Endothelial cell of umbilical vein (primary cell): ENCODE measurements at regions not wholly inside any gene's neighbourhood (a gene's known extent, or its start where the extent isn't known, plus 50 kb on each side); places are given as distances from the start of the nearest gene placed in this dataset.
"Not testable (repeated sequence)": the region's sequence is repeated elsewhere in the genome, so short reads cannot be mapped to it uniquely, and the experiment has no call there.

Experiments
- BruUV-seq: library from RNA; stranded (reverse); fragments of 400-500 nt; replicated peaks from 2 replicates; lab custom pipeline; 2021; lab: Mats Ljungman, UMichigan
- CTCF ChIA-PET: fragments of 300-600, 350-600 bp; sonication (Branson Sonifier 250); formaldehyde crosslinking; loops from one replicate; lab custom pipeline; 2021; ENCODE audit warnings: antibody characterized with exemption, inconsistent platforms; lab: Charles Lee
- POLR2A ChIA-PET: fragments of 300-600, 350-600 bp; sonication (Branson Sonifier 250); formaldehyde crosslinking; loops from one replicate; lab custom pipeline; 2021; ENCODE audit warnings: antibody characterized with exemption, inconsistent platforms; lab: Charles Lee
- DNase-seq: peaks from one replicate; pipeline ENCODE4 v3.0.0-alpha.2; 2011; ENCODE audit warnings: low read depth, low spot score
- FAIRE-seq: peaks from 2 replicates; lab custom pipeline; 2011; peaks lifted over from hg19 to GRCh38; lab: Jason Lieb, UNC
- H2AFZ ChIP-seq: 2 replicates; pipeline ENCODE4 v1.6.0; 2012; ENCODE audit warnings: low read depth, low read length, control low read depth, inconsistent platforms
- H3K27ac ChIP-seq: 2 replicates; pipeline ENCODE4 v1.5.1; 2011; ENCODE audit warnings: low read depth, mild to moderate bottlenecking, control low read depth, low read length, moderate library complexity; ENCODE audit not compliant: insufficient read depth
- H3K27me3 ChIP-seq, 2 experiments: 2 replicates each; pipeline versions ENCODE4 v1.6.0 to v1.6.1; 2011; ENCODE audit warnings: low read length in 2 of 2, mixed read lengths in 1 of 2; ENCODE audit not compliant: control insufficient read depth in 2 of 2, insufficient read depth in 2 of 2
- H3K36me3 ChIP-seq, 2 experiments: 2 replicates in 1 of 2; 3 replicates in 1 of 2; pipeline ENCODE4 v1.5.1; 2011; ENCODE audit warnings: low read length in 2 of 2, mild to moderate bottlenecking in 1 of 2, moderate library complexity in 1 of 2; ENCODE audit not compliant: control insufficient read depth in 2 of 2, insufficient read depth in 2 of 2; ENCODE audit errors: extremely low read depth in 1 of 2
- H3K4me1 ChIP-seq: 3 replicates; pipeline ENCODE4 v1.5.1; 2011; ENCODE audit warnings: mild to moderate bottlenecking, low read length; ENCODE audit not compliant: control insufficient read depth, insufficient read depth; ENCODE audit errors: extremely low read depth
- H3K4me2 ChIP-seq: 2 replicates; pipeline ENCODE4 v1.6.1; 2011; ENCODE audit warnings: low read length, control low read depth, mixed read lengths; ENCODE audit not compliant: insufficient read depth
- H3K4me3 ChIP-seq, 3 experiments: fragments of 200-600 bp in 1 of 3; sonication (generic), shearing (Covaris generic) in 1 of 3; replicated peaks in 1 of 3; 2 replicates each; pipeline ENCODE4 v1.5.1; 2011 to 2016; ENCODE audit warnings: control low read depth in 3 of 3, low read length in 3 of 3, mild to moderate bottlenecking in 2 of 3, inconsistent platforms in 1 of 3, low read depth in 1 of 3, moderate library complexity in 1 of 3; ENCODE audit not compliant: insufficient read depth in 1 of 3
- H3K79me2 ChIP-seq: 2 replicates; pipeline ENCODE4 v1.6.0; 2012; ENCODE audit warnings: low read length, inconsistent platforms; ENCODE audit not compliant: control insufficient read depth, insufficient read depth
- H3K9ac ChIP-seq: replicated peaks from 2 replicates; pipeline ENCODE3; 2011; ENCODE audit warnings: low read length, control low read depth; ENCODE audit not compliant: insufficient read depth; ENCODE audit errors: extremely low read depth
- H3K9me1 ChIP-seq: replicated peaks from 3 replicates; pipeline ENCODE4 v1.6.0; 2011; ENCODE audit warnings: mild to moderate bottlenecking, low read length; ENCODE audit not compliant: control insufficient read depth, insufficient read depth; ENCODE audit errors: extremely low read depth
- H3K9me3 ChIP-seq: replicated peaks from 2 replicates; pipeline ENCODE4 v1.5.1; 2012; ENCODE audit warnings: low read length, inconsistent platforms; ENCODE audit not compliant: control insufficient read depth, insufficient read depth
- H4K20me1 ChIP-seq: replicated peaks from 2 replicates; pipeline ENCODE3; 2011; ENCODE audit warnings: mild to moderate bottlenecking, low read length; ENCODE audit not compliant: control insufficient read depth, insufficient read depth; ENCODE audit errors: extremely low read depth
- CTCF ChIP-seq, 2 donors: IDR thresholded peaks; 1 replicate in 1 of 2; 2 replicates in 1 of 2; pipeline ENCODE4 v1.5.1; 2011; ENCODE audit warnings: low read length in 2 of 2, mild to moderate bottlenecking in 2 of 2, moderate library complexity in 2 of 2, control low read depth in 1 of 2, inconsistent platforms in 1 of 2, low read depth in 1 of 2; ENCODE audit not compliant: insufficient read depth in 1 of 2; ENCODE audit errors: extremely low read depth in 1 of 2
- EZH2 ChIP-seq: IDR thresholded peaks from 2 replicates; pipeline ENCODE4 v1.6.1; 2012; ENCODE audit warnings: borderline replicate concordance, low read depth, mild to moderate bottlenecking, moderate library complexity, low read length, inconsistent platforms; ENCODE audit not compliant: severe bottlenecking
- FOS ChIP-seq: IDR thresholded peaks from 2 replicates; pipeline ENCODE4 v1.6.1; 2011; ENCODE audit warnings: mild to moderate bottlenecking, low read length, moderate library complexity, borderline replicate concordance; ENCODE audit not compliant: insufficient read depth
- GATA2 ChIP-seq: IDR thresholded peaks from 2 replicates; pipeline ENCODE4 v1.7.0; 2011; ENCODE audit warnings: low read depth, mild to moderate bottlenecking, moderate library complexity, mixed read lengths, low read length; ENCODE audit not compliant: insufficient read length, insufficient read depth
- JUN ChIP-seq: IDR thresholded peaks from 2 replicates; pipeline ENCODE4 v1.6.1; 2011; ENCODE audit warnings: borderline replicate concordance, low read depth; ENCODE audit not compliant: insufficient read length, insufficient read depth
- MAX ChIP-seq: IDR thresholded peaks from 2 replicates; pipeline ENCODE4 v1.6.1; 2011; ENCODE audit not compliant: insufficient read depth, insufficient read length
- MYC ChIP-seq: IDR thresholded peaks from one replicate; pipeline ENCODE4 v1.6.1; 2011; ENCODE audit warnings: mild to moderate bottlenecking, low read depth, low read length
- POLR2A ChIP-seq: IDR thresholded peaks from 2 replicates; pipeline ENCODE4 v1.6.1; 2012; ENCODE audit warnings: low read depth, mild to moderate bottlenecking, control low read depth, low read length
- POLR2AphosphoS5 ChIP-seq: IDR thresholded peaks from 2 replicates; pipeline ENCODE4 v1.6.1; 2012; ENCODE audit warnings: low read depth, mild to moderate bottlenecking, control low read depth, low read length, moderate library complexity; ENCODE audit not compliant: insufficient read depth
- dilution Hi-C: fragments of 300-500 bp; cut with MboI; formaldehyde crosslinking; loops from one replicate; pipeline ENCODE4 v1.15.0; 2019; ENCODE audit warnings: low sequenced_read_pairs; ENCODE audit not compliant: extremely low pct_ligation_motif_present
- intact Hi-C: fragments of 100-400 bp; cut with micrococcal nuclease; formaldehyde crosslinking; loops from one replicate; pipeline ENCODE4 v1.10.0; 2022

DNA sequence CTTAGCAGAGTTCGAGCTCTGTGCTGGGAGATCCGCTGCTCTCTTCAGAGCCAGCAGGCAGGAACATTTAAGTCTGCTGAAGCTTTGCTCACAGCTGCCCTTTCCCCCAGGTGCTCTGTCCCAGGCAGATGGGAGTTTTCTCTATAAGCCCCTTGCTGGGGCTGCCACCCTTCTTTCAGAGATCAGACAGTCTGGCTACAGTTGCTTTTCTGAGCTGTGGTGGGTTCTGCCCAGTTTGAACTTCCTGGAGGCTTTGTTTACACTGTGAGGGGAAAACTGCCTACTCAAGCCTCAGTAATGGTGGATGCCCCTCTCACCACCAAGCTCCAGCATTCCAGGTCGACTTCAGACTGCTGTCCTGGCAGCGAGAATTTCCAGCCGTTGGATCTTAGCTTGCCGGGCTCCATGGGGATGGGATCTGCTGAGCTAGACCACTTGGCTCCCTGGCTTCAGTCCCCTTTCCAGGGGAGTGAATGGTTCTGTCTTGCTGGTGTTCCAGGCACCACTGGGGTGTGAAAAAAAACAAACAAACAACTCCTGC is 222.7 kb downstream of the UTRN start:
- POLR2A ChIA-PET, H3K27ac ChIP-seq, intact Hi-C loops, H4K20me1 ChIP-seq, H3K4me1 ChIP-seq, H3K4me2 ChIP-seq, H3K36me3 ChIP-seq, H3K4me3 ChIP-seq, H3K9me3 ChIP-seq, DNase-seq, H3K79me2 ChIP-seq, H3K27me3 ChIP-seq, FAIRE-seq, dilution Hi-C loops, H3K9me1 ChIP-seq, H2AFZ ChIP-seq, H3K9ac ChIP-seq, BruUV-seq: not testable (repeated sequence)
- CTCF ChIA-PET: interaction anchor here (1.0 to 1.9 kb wide), 2 partner anchors 28 to 630 kb away, joined by 3 to 5 read pairs; no protein-coding TSS in a partner anchor

- ChIA-PET CTCF (no interaction called here), POLR2A (no interaction called here)
- BruUV-seq: no TSS peak
- DNase-seq: no peak
- H3K27me3 ChIP-seq: no peaks in the 10 kb centered on the region
- H3K9ac ChIP-seq: no peak overlapping the region
- no peaks in the 10 kb centered on the region for H3K9me1 ChIP-seq
- dilution Hi-C loops: no loop called here
- H3K79me2 ChIP-seq: no peaks in the 10 kb centered on the region
- H3K4me3 ChIP-seq: no peak overlapping the region
- H3K4me2 ChIP-seq: no peak overlapping the region
- H3K9me3 ChIP-seq: no peaks in the 10 kb centered on the region
- FAIRE-seq: no peak
- intact Hi-C loops: no loop called here
- no peak overlapping the region for H3K27ac ChIP-seq
- H2AFZ ChIP-seq: no peak overlapping the region
- TF ChIP-seq JUN: no peak
- no peak for TF ChIP-seq MAX
- no peak for TF ChIP-seq GATA2
- no peak for TF ChIP-seq FOS
- TF ChIP-seq EZH2: no peak
- TF ChIP-seq POLR2AphosphoS5: no peak
- TF ChIP-seq POLR2A: no peak
- no peak for TF ChIP-seq CTCF (IDR thresholded peaks at IDR 0.05; ENCODE audit: extremely low read depth in 1 of 2, insufficient read depth in 1 of 2, low read depth in 1 of 2, low read length in 2 of 2)
- no peak for TF ChIP-seq MYC
- no peaks in the 10 kb centered on the region for H3K4me1 ChIP-seq
- H4K20me1 ChIP-seq: no peaks in the 10 kb centered on the region
- H3K36me3 ChIP-seq: peaks cover 6 to 10% of the 10 kb centered on the region in 2 experiments
Measured at GRCh38 chr6:144510859-144511258, 225.7 kb downstream of the UTRN start.
